Nephron (organoid): ENCODE measurements at regions not wholly inside any gene's neighbourhood (a gene's known extent, or its start where the extent isn't known, plus 50 kb on each side); places are given as distances from the start of the nearest gene placed in this dataset.

Experiments used
- H3K27ac Mint-ChIP-seq, 3 experiments: 2 replicates each; pipeline ENCODE4 v1.8.0; 2020; ENCODE audit warnings: mixed read lengths in 3 of 3, mild to moderate bottlenecking in 2 of 3, moderate library complexity in 1 of 3
- H3K27me3 Mint-ChIP-seq: 2 replicates; pipeline ENCODE4 v1.8.0; 2021; ENCODE audit warnings: low read depth, mild to moderate bottlenecking, moderate library complexity, mixed read lengths
- H3K36me3 Mint-ChIP-seq: 2 replicates; pipeline ENCODE4 v1.8.0; 2020; ENCODE audit warnings: low read depth, mixed read lengths
- H3K4me1 Mint-ChIP-seq: 2 replicates; pipeline ENCODE4 v1.8.0; 2020; ENCODE audit warnings: mixed read lengths
- H3K4me3 Mint-ChIP-seq, 3 experiments: 2 replicates each; pipeline ENCODE4 v1.8.0; 2020; ENCODE audit warnings: mild to moderate bottlenecking in 3 of 3, mixed read lengths in 3 of 3, moderate library complexity in 2 of 3
- H3K9me3 Mint-ChIP-seq: 2 replicates; pipeline ENCODE4 v1.8.0; 2020; ENCODE audit warnings: mixed read lengths
- CTCF ChIP-seq, 3 experiments: fragments of 200-600 bp; sonication (generic); IDR thresholded peaks; one replicate each; pipeline ENCODE4 v1.5.0; 2021; ENCODE audit warnings: antibody characterized with exemption in 3 of 3; ENCODE audit not compliant: unreplicated experiment in 3 of 3

GRCh38 chr14:40467969-40468368 is 1035.7 kb upstream of the FBXO33 start:
- no peak for TF ChIP-seq CTCF (IDR thresholded peaks at IDR 0.05; ENCODE audit: unreplicated experiment in 3 of 3)
- H3K4me3 Mint-ChIP-seq: no peak overlapping the region
- H3K36me3 Mint-ChIP-seq: no peaks in the 10 kb centered on the region
- H3K4me1 Mint-ChIP-seq: no peaks in the 10 kb centered on the region
- no peaks in the 10 kb centered on the region for H3K27me3 Mint-ChIP-seq
- peaks cover 40% of the 10 kb centered on the region for H3K9me3 Mint-ChIP-seq
- no peak overlapping the region for H3K27ac Mint-ChIP-seq

DNA sequence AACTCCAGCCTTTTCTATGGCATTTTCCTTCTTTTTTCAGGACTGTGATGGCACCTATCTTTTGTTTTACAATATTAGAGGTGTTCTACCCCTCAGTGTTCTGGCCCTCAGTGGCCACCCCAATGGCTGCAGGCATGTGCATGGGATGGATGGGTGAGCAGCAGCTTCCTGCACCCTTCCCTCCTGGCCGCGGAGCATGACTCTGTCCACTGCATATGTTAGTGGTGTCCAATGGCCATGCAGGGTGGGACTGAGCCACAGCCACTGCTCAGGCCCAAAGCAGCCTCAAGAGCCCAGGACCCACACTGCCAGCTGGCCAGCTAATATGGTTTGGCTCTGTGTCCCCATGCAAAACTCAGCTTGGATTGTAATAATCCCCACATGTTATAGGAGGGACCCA is 1032.3 kb upstream of the FBXO33 start:
- no peaks in the 10 kb centered on the region for H3K36me3 Mint-ChIP-seq
- TF ChIP-seq CTCF (IDR thresholded peaks at IDR 0.05; ENCODE audit: unreplicated experiment in 3 of 3): no peak
- peaks cover 22% of the 10 kb centered on the region for H3K9me3 Mint-ChIP-seq
- H3K27me3 Mint-ChIP-seq: no peaks in the 10 kb centered on the region
- no peaks in the 10 kb centered on the region for H3K4me1 Mint-ChIP-seq
- H3K27ac Mint-ChIP-seq: no peak overlapping the region
- no peak overlapping the region for H3K4me3 Mint-ChIP-seq

DNA sequence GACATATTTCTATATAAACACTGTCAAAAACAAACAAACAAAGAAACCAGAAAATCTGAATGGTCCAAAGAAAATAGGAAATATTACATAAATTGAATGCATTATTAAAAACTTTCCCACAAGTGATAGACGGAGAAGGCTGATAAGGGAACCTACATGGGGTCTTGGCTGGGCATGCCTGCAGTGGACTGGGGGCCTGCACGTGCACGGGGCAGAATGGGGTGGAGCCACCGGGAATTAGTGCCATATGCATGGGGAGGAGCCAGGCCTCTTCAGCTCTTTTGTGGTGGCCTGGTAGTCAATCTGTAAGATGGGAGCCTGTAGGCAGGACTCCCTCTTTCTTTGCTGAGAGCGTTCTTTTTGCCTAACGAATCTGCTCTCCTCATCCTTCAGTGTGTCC is 1031.7 kb upstream of the FBXO33 start:
- Mint-ChIP-seq H3K9me3 (peaks cover 20% of the 10 kb centered on the region), H3K4me3 (no peak overlapping the region), H3K4me1 (no peaks in the 10 kb centered on the region), H3K27ac (no peak overlapping the region), H3K36me3 (no peaks in the 10 kb centered on the region), H3K27me3 (no peaks in the 10 kb centered on the region)
- TF ChIP-seq CTCF (IDR thresholded peaks at IDR 0.05; ENCODE audit: unreplicated experiment in 3 of 3): no peak

DNA sequence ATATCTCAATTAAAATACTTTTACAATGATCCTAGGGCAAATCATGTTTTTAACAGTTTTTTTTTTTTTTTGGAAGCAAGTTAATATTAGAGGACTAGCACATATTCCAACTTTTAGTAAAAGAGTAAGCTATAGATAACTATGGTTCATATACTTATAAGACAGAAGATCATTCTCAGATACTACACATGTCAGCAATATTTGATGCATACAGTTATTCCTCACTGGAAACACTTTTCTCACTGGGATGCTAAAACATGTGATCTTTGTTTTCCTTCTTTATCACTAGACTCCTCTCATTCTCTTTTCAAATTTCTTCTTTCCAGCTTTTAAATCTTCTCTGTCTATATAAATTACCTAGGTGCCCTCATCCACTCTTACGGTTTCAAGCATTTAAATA is 1020.4 kb upstream of the FBXO33 start:
- Mint-ChIP-seq H3K27ac (no peak overlapping the region), H3K36me3 (no peaks in the 10 kb centered on the region), H3K4me1 (no peaks in the 10 kb centered on the region), H3K27me3 (peaks cover 3% of the 10 kb centered on the region), H3K4me3 (no peak overlapping the region), H3K9me3 (no peaks in the 10 kb centered on the region)
- no peak for TF ChIP-seq CTCF (IDR thresholded peaks at IDR 0.05; ENCODE audit: unreplicated experiment in 3 of 3)

GRCh38 chr14:40447017-40447416 is 1014.8 kb upstream of the FBXO33 start:
- TF ChIP-seq CTCF (IDR thresholded peaks at IDR 0.05; ENCODE audit: unreplicated experiment in 3 of 3): no peak
- Mint-ChIP-seq H3K4me3 (no peak overlapping the region), H3K4me1 (no peaks in the 10 kb centered on the region), H3K27me3 (peaks cover 3% of the 10 kb centered on the region), H3K27ac (no peak overlapping the region), H3K36me3 (no peaks in the 10 kb centered on the region), H3K9me3 (no peaks in the 10 kb centered on the region)

DNA sequence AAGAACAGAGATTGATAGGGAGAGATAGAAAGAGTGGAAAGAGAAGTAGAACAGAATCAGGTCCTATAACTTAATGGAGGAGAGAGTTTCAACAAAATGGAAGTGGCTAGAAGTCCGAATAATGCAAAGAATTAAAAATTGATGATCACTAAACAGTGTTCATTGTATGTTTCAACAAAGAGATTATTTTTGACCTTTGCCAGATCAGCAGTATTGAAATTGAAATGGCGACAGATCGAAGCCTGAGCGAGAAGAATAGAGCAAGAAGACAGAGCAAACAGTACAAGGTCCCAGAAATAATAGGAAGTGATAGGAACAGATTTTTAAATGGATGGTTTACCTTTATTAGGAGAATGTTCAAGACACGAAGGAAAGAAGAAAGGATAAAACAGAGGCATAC is 1012.8 kb upstream of the FBXO33 start:
- Mint-ChIP-seq H3K27me3 (no peaks in the 10 kb centered on the region), H3K4me3 (no peak overlapping the region), H3K36me3 (no peaks in the 10 kb centered on the region), H3K27ac (no peak overlapping the region), H3K9me3 (no peaks in the 10 kb centered on the region), H3K4me1 (no peaks in the 10 kb centered on the region)
- no peak for TF ChIP-seq CTCF (IDR thresholded peaks at IDR 0.05; ENCODE audit: unreplicated experiment in 3 of 3)
